HG02852 (cell line): ENCODE measurements at regions not wholly inside any gene's neighbourhood (a gene's known extent, or its start where the extent isn't known, plus 50 kb on each side); places are given as distances from the start of the nearest gene placed in this dataset.
A peak's percentile ranks its signal among the peaks of the same experiment; 100 is the strongest.

ENCODE experiments used
- ATAC-seq: cut with Tn5 transposase; IDR thresholded peaks from one replicate; pipeline ENCODE4 v1.9.1; 2021; ENCODE audit warnings: mild to moderate bottlenecking, moderate library complexity; ENCODE audit not compliant: unreplicated experiment

DNA sequence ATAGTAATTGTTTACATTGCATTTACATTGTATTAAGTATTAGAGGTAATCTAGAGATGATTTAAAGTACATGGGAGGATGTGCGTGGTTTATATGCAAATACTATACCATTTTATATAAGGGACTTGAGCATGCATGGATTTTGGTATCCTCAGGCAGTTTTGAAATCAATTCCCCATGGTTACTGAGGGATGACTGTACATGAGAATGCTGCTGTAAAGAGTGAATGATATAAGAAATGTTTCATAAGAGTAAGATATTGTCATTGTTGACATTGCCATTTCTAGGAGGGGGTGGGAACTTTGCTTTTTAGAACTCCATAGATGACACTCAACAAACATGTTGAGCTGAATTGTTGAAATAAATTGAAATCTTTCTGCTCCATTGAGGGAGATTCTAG, 185.0 kb downstream of the SEMA6A start:
- ATAC-seq, result no peak

DNA sequence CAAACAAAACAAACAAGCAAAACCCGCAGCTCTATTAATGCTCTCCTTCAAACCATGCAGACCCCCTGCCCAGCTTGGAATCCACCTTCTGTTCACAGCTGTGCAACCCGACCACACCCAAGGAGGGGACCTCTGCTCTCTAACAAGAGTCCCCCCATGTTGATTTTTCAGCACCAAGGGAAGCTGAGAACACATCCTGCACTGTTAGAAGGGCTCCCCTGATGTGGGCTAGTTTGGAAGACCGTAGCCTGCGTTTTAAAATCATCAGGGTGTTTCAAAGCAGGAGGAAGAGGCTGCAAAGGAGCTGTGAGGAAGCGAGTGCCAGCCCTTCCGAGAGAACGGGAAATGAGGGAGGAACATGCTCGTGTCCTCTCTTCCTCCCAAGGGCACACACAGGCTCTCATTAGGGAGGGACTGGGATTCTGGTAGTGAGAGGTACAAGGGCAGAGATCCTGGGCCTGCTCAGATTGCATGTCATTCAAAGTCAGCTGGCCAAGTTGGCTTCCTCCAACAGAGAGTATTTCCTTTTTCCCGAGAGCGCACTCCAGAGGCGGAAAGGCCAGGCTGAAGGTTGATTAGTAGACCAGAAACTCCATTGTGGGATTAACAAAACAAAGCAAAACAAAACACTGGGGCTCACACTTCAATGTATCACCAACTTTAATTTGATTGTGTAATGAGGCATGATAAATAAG, 185.9 kb downstream of the SEMA6A start:
- ATAC-seq, result no peak

DNA sequence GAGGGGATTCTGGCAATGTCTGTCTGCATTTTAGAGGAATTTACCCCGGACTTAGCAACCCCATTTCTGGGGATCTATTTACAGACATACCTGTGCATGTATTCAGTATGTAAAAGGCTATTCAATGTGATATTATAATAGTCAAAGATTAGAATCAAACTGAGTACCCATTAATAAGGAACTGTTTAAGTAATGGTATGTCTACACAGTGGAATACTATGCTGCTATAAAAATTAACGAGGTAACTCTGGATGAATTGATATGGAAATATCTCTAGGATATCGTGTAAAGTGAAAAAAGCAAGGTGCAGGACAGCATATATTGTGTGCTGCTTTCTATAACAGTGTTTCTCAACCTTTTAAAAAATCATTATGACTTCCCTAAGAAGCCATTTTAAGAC, 186.9 kb downstream of the SEMA6A start:
- ATAC-seq, result no peak

DNA sequence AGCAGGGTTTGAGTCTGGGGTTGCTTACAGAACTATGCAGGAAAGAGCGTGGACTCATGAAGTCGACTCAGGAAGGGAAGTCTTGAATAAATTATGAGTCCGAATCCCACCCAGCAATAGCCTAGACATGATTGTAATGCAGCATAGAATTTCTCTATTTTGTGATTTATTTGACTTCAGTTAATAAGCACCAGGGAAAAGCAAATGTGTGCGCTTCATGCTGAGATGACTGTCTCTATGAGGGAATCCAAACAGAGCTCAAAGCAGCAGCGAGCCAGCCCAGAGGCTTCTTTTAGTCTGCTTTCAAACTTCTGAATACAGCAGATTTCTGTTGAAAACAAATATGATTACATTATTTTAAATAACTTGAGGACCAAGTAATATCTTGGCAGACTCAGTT, 188.0 kb downstream of the SEMA6A start:
- ATAC-seq, result no peak

DNA sequence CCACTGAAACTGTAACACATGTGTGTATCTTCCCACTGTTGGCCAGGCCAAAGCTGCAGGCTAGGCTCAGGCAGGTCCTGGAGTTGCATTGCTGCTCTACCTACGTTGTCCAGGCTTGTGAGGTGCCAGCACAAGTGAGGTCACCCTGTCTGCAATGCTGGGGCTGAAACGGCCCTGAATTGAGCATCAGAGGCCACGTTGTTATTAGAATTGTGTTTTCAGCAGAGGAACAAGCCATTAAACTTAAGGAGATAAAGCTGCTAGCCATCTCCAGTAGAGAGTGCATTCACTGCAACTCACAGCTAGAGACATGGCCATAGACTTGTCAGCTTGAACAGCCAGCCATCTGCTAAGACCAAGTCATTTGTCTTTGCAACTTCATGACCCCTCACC, 191.8 kb downstream of the SEMA6A start:
- ATAC-seq, result no peak

DNA sequence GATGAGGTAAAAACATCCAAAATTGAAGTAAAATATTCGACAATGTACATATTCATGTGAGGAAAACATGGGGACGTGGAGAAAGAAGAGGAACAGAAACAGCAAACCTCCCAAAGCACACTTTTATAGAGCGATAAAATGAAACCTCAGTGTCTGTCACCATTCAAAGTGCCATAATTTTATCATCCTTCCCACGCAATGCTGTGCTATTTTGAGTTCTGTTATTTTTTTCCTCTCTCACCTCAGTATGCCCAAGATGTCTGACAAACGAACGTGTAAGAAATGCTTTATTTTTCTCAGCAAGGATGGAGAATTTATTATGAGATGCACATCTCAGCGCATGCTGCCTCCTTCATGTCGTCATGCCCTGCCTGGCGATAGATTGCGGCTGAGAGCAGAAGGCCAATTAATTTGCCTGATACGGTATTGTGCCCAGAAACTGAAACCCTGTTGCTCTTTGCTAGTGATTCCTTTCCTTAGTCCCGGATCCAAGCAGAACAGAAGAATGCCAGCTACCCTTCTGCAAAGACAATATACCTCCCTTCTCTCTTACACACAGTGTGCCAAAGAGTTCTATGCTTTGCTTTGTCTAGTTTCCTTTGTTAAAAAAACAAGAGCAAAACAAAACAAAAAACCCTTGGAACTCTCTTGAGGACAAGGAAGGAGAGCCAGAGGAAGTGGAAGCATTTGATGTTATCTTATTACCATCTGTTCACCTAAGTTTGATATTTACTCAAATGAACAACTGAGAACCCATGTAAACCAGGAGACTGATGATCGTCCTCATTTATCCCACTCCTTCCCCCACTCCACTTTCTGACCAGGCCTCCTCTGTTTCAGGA, 192.4 kb downstream of the SEMA6A start:
- no peak for ATAC-seq

DNA sequence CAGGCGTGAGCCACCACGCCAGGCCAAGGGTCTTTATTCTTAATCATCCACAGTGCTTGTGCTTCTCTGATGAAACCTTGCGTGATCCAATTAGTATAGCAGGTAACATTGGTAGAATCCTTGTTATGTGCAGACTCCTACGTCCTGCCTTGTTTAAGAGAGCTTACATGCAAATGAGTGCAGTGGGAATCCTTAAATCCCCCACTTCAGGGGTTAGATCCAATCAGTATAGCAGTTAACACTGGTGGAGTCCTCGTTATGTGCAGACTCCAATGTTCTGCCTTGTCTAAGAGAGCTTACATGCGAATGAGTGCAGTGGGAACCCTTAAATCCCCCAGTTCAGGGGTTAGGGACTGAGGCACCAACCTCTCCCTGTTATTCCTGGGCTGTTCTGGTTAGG, 193.4 kb downstream of the SEMA6A start:
- no peak for ATAC-seq

DNA sequence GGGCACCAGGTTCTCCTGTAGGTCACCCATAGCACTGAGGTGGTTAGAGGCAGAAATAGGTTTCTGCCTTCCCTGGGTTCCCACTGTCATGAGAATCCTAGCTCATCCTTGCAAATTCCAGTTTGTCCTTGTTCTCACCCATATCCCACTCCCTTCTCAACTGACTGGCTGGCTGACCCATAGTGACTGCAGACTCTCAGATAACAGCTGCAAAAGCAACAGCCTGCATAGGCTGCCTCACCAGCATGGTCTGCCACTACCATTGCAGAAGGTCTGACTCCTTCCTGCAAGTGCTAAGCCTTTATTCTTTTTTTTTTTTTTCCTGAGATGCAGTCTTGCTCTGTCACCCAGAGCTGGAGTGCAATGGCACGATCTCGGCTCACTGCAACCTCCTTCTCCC, 194.0 kb downstream of the SEMA6A start:
- no peak for ATAC-seq

DNA sequence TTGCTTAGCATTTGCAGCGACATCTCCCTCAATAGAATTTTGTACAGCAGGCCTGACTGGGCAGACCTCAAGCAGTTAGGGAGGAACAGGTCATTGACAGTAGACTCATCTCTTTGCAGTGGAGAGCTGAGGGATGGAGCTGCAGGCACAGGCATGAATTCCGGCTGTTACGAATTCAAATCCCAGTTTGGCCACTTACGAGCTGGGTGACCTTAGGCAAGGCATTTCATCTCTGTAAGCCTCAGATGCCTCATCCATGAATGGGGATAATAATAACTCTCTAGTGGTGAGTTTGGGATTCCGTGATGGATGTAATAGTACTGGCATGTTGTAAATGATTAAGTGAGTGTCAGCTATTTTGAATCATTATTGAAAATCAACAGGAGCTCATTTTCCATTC, 195.3 kb downstream of the SEMA6A start:
- ATAC-seq, result no peak

DNA sequence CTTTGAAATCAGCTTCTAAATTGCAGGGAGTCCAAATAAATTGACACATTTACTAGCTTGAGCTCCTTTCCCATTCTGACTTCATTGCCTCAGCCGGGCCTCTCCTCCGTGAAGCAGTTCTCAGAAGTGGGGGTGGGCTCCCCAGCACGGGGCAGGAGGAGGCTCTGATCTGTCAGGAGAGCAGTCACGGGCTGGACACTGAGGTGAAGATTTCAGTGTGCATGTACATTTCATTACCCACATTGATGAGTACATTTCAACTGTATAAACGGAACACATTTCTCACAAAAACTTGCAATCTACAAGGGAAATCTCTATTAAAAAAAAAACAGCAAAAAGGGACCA, 195.9 kb downstream of the SEMA6A start:
- ATAC-seq, result no peak

DNA sequence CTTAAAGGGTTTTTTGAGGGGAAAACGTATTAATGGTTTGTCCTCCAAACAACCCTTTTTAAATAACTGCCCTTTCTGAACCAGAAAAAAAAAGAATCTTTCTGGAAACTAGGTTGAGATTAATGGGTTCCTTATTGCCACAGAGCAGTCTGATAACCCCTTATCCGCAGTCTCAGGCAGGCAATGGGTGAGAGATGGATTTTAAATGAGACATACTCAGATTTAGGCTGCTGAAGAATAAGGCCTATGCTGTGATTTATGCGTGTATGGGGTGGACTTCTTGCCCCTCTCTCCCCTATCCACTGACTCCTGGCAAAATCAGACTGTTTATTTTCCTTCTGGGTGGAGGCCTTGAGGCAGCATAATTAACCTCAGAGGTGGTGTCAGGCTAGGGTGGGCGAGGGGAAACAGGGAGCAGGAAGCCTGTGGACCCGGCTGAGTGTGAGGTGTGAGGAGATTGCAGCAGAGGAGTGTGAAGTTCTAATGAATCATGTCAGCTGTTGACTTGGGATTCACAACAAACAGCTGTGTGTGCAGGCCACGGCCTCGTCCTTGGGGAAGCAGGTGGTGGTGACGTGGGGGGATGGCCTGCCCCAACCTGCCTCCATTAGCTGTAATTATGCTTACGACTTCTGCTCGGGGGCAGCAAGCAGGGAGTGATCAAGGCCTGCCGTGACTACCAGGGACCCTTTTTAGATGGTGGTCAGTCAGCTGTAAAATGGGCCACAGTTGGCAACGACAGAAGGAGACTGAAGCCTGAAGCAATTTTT, 196.4 kb downstream of the SEMA6A start:
- ATAC-seq, result no peak

DNA sequence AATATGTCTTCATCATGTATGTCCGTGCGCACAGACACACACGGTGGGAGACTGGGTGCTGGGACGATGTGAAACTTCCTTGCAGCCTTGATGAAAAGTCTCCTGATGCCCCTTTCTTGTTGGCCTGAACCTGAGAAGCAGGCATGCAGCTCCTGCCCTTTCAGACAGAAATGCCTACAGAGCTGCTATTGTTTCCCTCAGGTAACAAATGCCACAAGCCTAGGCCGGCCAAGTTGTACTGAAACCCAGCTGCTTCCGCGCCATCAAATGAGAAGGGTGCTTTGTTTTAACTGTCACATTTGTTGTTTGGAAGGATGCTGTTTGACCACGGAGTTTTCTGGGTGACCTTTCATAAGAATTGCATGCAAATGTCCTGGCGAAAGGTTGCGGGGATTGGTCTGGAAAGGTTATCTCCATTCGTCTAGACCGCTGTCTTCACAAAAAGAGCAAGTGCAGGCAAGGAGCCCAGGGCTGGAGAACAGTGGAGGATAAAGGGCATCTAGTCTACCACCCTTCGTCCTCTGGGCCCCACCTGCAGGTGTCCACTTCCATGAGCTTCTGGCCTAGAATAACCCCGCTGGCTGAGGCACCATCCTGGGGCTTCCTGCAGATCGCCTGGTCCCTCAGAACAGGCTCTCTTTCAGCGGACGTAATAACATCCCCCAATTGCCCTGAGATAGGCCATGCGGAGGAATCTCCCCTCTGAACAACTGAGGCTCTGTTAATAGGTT, 197.2 kb downstream of the SEMA6A start:
- no peak for ATAC-seq

DNA sequence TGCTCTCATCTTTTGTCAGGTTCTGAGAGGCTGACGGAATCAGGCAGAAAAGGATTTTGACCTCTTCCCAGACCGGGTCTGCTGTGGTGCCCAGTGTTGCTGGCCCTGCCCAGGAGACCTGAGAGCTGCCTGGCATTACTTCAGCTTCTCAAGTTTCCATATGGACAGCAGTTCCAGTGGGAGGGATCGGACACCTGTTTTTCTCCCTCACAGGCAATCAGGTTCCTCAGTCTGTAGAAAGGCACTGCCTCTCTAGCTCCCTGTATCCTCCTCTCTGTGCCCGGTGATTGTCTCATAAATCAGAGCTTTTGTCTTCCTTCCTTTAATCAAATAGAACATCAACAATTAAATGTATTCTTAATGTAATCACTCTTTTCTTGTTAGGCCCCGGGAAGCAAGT, 198.7 kb downstream of the SEMA6A start:
- ATAC-seq, result no peak

DNA sequence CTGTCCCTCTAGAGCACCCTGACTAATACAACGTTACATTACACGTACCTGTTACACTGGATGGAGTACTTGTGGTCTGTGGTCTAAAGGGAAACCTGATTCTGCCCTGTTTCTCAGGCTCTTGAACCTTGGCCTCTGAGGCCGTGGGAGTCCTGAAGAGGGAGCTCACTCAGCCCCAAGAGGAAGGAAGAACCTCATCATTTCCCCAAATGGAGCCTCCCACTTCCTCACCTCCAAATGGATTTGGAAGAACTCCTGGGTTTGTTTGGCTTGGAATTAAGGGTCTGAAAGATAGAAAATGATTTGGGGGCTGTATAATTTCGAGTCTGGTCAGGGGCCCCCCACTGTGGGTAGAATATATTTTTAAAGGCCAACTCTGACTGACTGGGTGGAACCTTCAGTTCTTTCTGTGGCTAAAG, 200.2 kb downstream of the SEMA6A start:
- peak; percentile 73 for ATAC-seq

DNA sequence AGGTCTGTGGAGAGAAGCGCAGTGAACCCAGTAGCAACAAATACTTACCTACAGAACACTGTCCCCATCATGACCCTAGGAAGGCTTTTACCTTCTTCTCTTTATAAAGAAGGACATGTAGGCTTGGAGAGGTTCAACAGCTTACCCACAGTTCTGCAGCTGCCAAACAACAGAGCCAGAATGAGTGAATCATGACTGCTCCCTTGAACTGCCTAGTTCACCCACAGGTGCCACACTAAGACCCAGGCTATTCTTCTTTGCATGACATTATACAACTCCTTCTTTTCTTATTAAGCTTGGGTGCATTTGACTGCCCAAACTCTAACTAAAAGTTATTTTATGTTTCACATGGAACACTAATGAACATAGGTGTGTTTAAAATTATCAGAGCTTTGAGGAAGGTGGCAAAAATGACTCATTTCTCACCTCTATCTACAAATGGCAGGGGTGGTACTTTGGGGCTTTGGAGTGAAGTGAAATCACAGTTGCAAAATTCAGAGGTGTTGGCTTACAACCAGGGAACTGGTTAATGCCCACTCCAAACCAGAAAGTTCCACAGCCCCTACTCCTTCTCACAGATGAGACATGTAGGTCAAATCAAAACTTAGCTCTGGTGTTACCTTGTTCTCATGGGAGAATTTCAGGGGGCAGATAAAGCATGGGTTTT, 201.6 kb downstream of the SEMA6A start:
- ATAC-seq, result no peak

DNA sequence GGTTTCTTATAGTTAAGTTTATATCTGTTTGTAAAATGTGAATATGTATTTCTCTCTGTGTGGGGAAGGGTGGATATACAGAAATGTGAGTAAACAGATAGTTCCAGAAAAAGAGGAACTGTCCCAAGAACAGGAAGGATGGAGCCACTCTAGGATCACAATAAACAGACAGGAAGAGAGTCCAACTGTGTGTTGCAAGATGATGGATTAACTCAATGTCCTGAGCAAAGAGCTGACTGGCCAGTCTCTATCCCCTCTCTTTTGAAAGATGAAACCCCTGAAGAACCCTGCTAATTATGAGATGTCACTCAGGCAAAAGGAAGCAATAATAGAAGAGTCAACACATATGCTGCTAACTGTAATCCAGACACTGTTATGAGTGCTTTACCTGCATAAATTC, 202.7 kb downstream of the SEMA6A start:
- ATAC-seq, result no peak

DNA sequence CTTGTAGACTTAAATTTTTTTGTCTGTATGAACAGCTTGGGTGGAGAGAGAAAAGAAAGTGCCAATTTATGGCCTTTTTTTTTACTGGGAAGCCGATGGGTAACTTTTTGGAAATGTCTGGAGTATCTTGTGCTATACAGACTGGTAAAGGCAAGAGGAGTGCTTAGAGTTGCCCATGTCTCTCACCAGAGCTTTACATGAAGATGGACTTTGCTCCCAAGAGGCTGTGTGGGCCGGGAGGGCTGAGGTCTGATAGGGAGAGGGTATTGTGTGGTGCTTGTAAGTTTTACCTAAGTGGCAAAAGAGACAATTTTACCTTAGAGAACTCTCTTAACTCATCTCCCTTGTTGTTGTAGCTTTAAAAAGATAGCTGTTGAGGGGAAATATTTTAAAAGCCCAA, 203.2 kb downstream of the SEMA6A start:
- ATAC-seq, result no peak

DNA sequence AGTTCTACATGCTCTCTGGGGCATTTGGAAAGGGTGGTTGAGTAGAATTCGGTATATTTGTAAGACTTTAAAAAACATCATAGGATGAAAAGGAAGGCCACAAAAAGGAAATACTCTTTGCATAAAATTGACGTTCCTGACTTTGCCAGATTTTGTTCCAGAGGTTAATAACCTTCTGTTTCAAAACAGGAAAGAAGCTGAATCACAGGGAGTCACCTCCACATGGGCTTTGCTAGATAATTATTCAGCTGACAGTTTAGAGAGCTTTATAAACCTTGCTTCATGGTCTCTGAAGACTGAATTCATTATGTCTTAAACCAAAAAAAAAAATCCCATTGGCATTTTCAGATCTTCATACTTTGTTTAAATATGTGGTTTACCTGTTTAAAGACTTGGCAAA, 203.7 kb downstream of the SEMA6A start:
- ATAC-seq, result no peak

DNA sequence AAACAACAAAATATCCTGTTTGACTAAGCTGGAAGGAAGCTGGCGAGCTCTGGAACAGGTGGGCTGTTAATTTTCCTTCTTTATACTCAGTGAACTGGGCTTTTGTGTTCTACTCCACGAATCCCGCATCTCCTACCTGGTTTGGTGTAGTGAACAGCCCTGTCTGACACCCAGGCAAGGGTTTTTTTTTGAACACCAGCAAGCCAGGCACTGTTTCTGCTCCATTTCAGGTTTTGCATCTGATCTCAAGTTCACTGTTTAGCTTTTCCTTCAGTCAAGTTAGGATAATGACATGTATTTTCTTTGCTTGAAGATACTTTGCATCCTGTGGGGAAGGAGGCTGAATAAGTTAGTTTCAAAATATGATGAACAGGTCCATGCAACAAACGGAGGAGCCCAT, 204.5 kb downstream of the SEMA6A start:
- no peak for ATAC-seq

DNA sequence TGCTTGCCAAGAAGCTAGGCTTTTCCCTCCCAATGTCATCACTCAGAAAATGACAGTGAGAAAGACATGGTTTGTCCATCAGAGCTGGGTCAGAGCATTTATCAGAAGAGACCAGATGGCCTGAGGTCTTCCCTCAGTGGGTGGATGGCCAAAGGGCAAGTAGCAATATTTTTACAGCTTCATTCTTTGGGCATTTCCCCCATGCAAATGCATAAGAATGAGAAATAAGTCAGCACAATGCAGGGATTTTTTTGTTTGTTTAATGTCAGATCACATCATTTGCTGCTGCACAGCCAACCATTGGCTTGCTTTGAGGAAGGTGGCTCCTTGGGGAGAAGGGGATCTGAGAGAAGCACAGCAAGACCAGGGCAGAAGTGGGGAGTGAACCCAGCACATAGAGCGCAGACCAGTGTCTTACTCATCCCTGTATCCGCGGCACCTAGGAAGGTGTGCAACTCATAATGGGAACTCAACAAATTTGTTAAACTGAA, 209.6 kb downstream of the SEMA6A start:
- peak; percentile 87 for ATAC-seq

DNA sequence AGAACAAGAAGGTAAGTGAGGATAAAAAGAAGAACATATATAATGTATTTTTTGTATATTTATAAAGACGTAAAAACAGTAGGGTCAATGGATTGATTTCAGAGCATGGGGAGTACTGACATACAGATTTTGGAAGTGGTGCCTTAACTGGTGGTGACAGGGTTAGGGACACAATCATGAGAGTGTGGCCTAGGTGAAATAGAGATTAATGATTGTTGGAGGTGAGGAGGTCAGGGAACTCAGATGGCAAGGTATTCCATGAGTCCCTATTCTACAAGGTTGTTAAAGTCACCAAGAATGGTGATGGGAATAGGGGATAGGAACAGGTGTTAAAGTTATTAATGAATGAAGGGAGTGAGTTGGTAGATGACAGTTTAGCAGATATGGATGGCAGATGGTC, 210.8 kb downstream of the SEMA6A start:
- no peak for ATAC-seq
